ENCODE measurements at regions not wholly inside any gene's neighbourhood (a gene's known extent, or its start where the extent isn't known, plus 50 kb on each side); places are given as distances from the start of the nearest gene placed in this dataset.

DNA sequence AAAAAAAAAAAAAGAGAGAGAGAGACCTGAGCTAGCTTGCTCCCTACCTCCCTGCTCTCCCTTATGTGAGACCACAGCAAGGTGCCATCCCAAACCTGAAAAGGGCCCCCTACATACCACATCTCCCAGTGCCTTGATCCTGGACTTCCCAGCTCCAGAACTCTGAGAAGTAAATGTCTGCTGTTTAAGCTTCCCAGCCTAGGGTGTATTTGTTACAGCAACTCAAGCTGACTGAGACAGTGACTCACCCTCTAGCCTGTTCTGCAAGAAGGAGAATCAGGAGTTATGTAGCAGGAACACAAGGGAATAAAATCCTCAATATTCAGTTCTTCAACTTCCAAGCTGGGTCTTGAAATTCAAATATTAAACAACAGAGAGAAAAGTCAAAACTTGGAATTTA, 52.1 kb upstream of the TMEM72 start:
- TF ChIP-seq, protein P1, sequence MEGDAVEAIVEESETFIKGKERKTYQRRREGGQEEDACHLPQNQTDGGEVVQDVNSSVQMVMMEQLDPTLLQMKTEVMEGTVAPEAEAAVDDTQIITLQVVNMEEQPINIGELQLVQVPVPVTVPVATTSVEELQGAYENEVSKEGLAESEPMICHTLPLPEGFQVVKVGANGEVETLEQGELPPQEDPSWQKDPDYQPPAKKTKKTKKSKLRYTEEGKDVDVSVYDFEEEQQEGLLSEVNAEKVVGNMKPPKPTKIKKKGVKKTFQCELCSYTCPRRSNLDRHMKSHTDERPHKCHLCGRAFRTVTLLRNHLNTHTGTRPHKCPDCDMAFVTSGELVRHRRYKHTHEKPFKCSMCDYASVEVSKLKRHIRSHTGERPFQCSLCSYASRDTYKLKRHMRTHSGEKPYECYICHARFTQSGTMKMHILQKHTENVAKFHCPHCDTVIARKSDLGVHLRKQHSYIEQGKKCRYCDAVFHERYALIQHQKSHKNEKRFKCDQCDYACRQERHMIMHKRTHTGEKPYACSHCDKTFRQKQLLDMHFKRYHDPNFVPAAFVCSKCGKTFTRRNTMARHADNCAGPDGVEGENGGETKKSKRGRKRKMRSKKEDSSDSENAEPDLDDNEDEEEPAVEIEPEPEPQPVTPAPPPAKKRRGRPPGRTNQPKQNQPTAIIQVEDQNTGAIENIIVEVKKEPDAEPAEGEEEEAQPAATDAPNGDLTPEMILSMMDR (IDR thresholded peaks at IDR 0.05) = no peak
- no peak for TF ChIP-seq EZH2phosphoT487 (IDR thresholded peaks at IDR 0.05)
- no peak for TF ChIP-seq EZH2 (IDR thresholded peaks at IDR 0.05)
